HCT116 (cell line): ENCODE measurements at regions not wholly inside any gene's neighbourhood (a gene's known extent, or its start where the extent isn't known, plus 50 kb on each side); places are given as distances from the start of the nearest gene placed in this dataset.

Experiments used
- ATAC-seq: fragments of 200-7000 bp; cut with Tn5 transposase; 2 replicates; pipeline ENCODE4 v1.9.1; 2020; ENCODE audit warnings: mild to moderate bottlenecking, moderate library complexity
- BruUV-seq: library from RNA; stranded (reverse); fragments of 400-500 nt; replicated peaks from 2 replicates; lab custom pipeline; 2021; lab: Mats Ljungman, UMichigan
- CTCF ChIA-PET: fragments of 300-600 bp; sonication (Branson Sonifier 250); formaldehyde crosslinking; loops from one replicate; lab custom pipeline; 2021; ENCODE audit warnings: antibody characterized with exemption; lab: Charles Lee
- POLR2A ChIA-PET: fragments of 300-600, 350-600 bp; sonication (Branson Sonifier 250); formaldehyde crosslinking; loops from one replicate; lab custom pipeline; 2021; ENCODE audit warnings: antibody characterized with exemption; lab: Charles Lee
- RAD21 ChIA-PET, 2 experiments: fragments of 300-600 bp; sonication (Branson Sonifier 250); formaldehyde crosslinking; loops; one replicate each; lab custom pipeline; 2023; ENCODE audit warnings: low total read pairs in 2 of 2; ENCODE audit not compliant: uncharacterized antibody in 2 of 2, unreplicated experiment in 2 of 2, low non-redundant PET in 1 of 2; lab: Charles Lee
- DNase-seq: peaks from one replicate; pipeline ENCODE4 v3.0.0-alpha.2; 2010; ENCODE audit warnings: low read depth, low spot score
- H2AFZ ChIP-seq: fragments of 200-600 bp; shearing (Covaris generic), sonication (generic); 2 replicates; pipeline ENCODE4 v1.6.1; 2017; ENCODE audit warnings: low read depth, mixed run types, mixed read lengths, antibody characterized with exemption, low read length; ENCODE audit not compliant: poor library complexity, severe bottlenecking
- H3K27ac ChIP-seq: 2 replicates; pipeline ENCODE4 v1.5.1; 2012; ENCODE audit warnings: low read depth, low read length
- H3K27me3 ChIP-seq: fragments of 200-600 bp; sonication (generic); 2 replicates; pipeline ENCODE4 v1.6.1; 2016; ENCODE audit warnings: mixed run types, low read length, mixed read lengths; ENCODE audit not compliant: insufficient read depth
- H3K36me3 ChIP-seq, 2 experiments: fragments of 200-500 bp in 1 of 2; fragments of 200-600 bp in 1 of 2; sonication (Bioruptor generic) in 1 of 2; sonication (generic) in 1 of 2; 2 replicates each; pipeline versions ENCODE4 v1.5.1 to v1.6.1; 2014 to 2016; ENCODE audit warnings: low read length in 2 of 2, inconsistent platforms in 1 of 2, mixed read lengths in 1 of 2, mixed run types in 1 of 2; ENCODE audit not compliant: insufficient read depth in 2 of 2, control insufficient read depth in 1 of 2
- H3K4me1 ChIP-seq, 2 experiments: fragments of 200-600 bp in 1 of 2; sonication (generic) in 1 of 2; 2 replicates each; pipeline versions ENCODE4 v1.5.1 to v1.6.1; 2012 to 2017; ENCODE audit warnings: low read length in 2 of 2, inconsistent platforms in 1 of 2, mild to moderate bottlenecking in 1 of 2, mixed read lengths in 1 of 2, mixed run types in 1 of 2, moderate library complexity in 1 of 2; ENCODE audit not compliant: insufficient read depth in 2 of 2, control insufficient read depth in 1 of 2
- H3K4me2 ChIP-seq: fragments of 200-600 bp; sonication (generic); 2 replicates; pipeline ENCODE4 v1.6.1; 2017; ENCODE audit warnings: mixed run types, low read length, mixed read lengths
- H3K4me3 ChIP-seq, 2 experiments: fragments of 200-600 bp in 1 of 2; sonication (generic) in 1 of 2; replicated peaks in 1 of 2; 2 replicates each; pipeline ENCODE4 v1.5.1; 2011 to 2016; ENCODE audit warnings: low read length in 2 of 2, control low read depth in 1 of 2, low read depth in 1 of 2, mild to moderate bottlenecking in 1 of 2, mixed read lengths in 1 of 2, mixed run types in 1 of 2
- H3K79me2 ChIP-seq: fragments of 200-600 bp; sonication (generic); 2 replicates; pipeline ENCODE4 v1.6.1; 2017; ENCODE audit warnings: mild to moderate bottlenecking, mixed run types, low read length, moderate library complexity, mixed read lengths; ENCODE audit not compliant: insufficient read depth
- H3K9ac ChIP-seq: fragments of 200-600 bp; sonication (generic); 2 replicates; pipeline ENCODE4 v1.6.1; 2016; ENCODE audit warnings: low read length, mixed read lengths
- H3K9me2 ChIP-seq: fragments of 200-600 bp; sonication (generic), shearing (Covaris generic); 2 replicates; pipeline ENCODE4 v1.6.1; 2017; ENCODE audit warnings: mixed run types, mild to moderate bottlenecking, moderate library complexity; ENCODE audit not compliant: insufficient read depth
- H3K9me3 ChIP-seq, 2 experiments: fragments of 200-500 bp in 1 of 2; fragments of 200-600 bp in 1 of 2; sonication (Bioruptor generic) in 1 of 2; sonication (generic) in 1 of 2; 2 replicates each; pipeline ENCODE4 v1.6.1; 2014 to 2017; ENCODE audit warnings: low read length in 2 of 2, mixed read lengths in 2 of 2, inconsistent platforms in 1 of 2, low read depth in 1 of 2, mild to moderate bottlenecking in 1 of 2, mixed run types in 1 of 2, moderate library complexity in 1 of 2; ENCODE audit not compliant: control insufficient read depth in 1 of 2, insufficient read depth in 1 of 2
- H4K20me1 ChIP-seq: fragments of 200-600 bp; sonication (generic), shearing (Covaris generic); 2 replicates; pipeline ENCODE4 v1.6.1; 2017; ENCODE audit warnings: mixed run types, mild to moderate bottlenecking, moderate library complexity; ENCODE audit not compliant: insufficient read depth
- ATF3 ChIP-seq: IDR thresholded peaks from 2 replicates; pipeline ENCODE4 v1.6.1; 2012
- CEBPB ChIP-seq: IDR thresholded peaks from 2 replicates; pipeline ENCODE4 v1.6.1; 2012; ENCODE audit warnings: low read depth
- CTCF ChIP-seq, 3 experiments: fragments of 200-600 bp in 1 of 3; sonication (generic) in 1 of 3; IDR thresholded peaks in 2 of 3; conservative IDR thresholded peaks in 1 of 3; 2 replicates each; pipeline ENCODE4 v1.5.1; 2012 to 2017; ENCODE audit warnings: low read depth in 2 of 3, low read length in 2 of 3, antibody characterized with exemption in 1 of 3, borderline replicate concordance in 1 of 3, control low read depth in 1 of 3, mild to moderate bottlenecking in 1 of 3, mixed read lengths in 1 of 3, mixed run types in 1 of 3, moderate library complexity in 1 of 3; ENCODE audit not compliant: insufficient read depth in 1 of 3
- EZH2 ChIP-seq: fragments of 200-600 bp; sonication (generic); IDR thresholded peaks from 2 replicates; pipeline ENCODE4 v1.6.1; 2017; ENCODE audit warnings: antibody characterized with exemption, mixed run types
- EZH2phosphoT487 ChIP-seq: fragments of 200-600 bp; IDR thresholded peaks from 2 replicates; pipeline ENCODE4 v1.6.1; 2018; ENCODE audit warnings: antibody characterized with exemption, borderline replicate concordance
- RAD21 ChIP-seq: IDR thresholded peaks from 2 replicates; pipeline ENCODE4 v1.6.1; 2012; ENCODE audit warnings: low read depth, mild to moderate bottlenecking
- REST ChIP-seq: IDR thresholded peaks from 2 replicates; pipeline ENCODE4 v1.6.1; 2012; ENCODE audit warnings: low read depth
- SP1 ChIP-seq: IDR thresholded peaks from 2 replicates; pipeline ENCODE4 v1.6.1; 2012; ENCODE audit warnings: low read depth
- SRF ChIP-seq: IDR thresholded peaks from 2 replicates; pipeline ENCODE4 v1.6.1; 2012; ENCODE audit warnings: low read depth
- TCF7L2 ChIP-seq: IDR thresholded peaks from 2 replicates; pipeline ENCODE4 v1.7.0; 2011; ENCODE audit warnings: borderline replicate concordance, inconsistent platforms; ENCODE audit not compliant: insufficient read depth, insufficient read length; ENCODE audit errors: extremely low read depth
- ZBTB33 ChIP-seq: IDR thresholded peaks from 2 replicates; pipeline ENCODE4 v1.6.1; 2011; ENCODE audit warnings: mild to moderate bottlenecking, low read length, moderate library complexity; ENCODE audit not compliant: insufficient replicate concordance; ENCODE audit errors: extremely low read depth
- ZNF274 ChIP-seq: fragments of 200-500 bp; sonication (Bioruptor generic); IDR thresholded peaks from 2 replicates; pipeline ENCODE4 v1.6.1; 2014; ENCODE audit warnings: mild to moderate bottlenecking, low read depth, low read length, inconsistent platforms
- intact Hi-C: fragments of 100-400 bp; cut with micrococcal nuclease; formaldehyde crosslinking; loops from 2 replicates; pipeline ENCODE4 v1.10.0; 2022
- TF ChIP-seq, protein P1 (sequence below): IDR thresholded peaks from 2 replicates; pipeline ENCODE4 v1.6.1; 2012

DNA sequence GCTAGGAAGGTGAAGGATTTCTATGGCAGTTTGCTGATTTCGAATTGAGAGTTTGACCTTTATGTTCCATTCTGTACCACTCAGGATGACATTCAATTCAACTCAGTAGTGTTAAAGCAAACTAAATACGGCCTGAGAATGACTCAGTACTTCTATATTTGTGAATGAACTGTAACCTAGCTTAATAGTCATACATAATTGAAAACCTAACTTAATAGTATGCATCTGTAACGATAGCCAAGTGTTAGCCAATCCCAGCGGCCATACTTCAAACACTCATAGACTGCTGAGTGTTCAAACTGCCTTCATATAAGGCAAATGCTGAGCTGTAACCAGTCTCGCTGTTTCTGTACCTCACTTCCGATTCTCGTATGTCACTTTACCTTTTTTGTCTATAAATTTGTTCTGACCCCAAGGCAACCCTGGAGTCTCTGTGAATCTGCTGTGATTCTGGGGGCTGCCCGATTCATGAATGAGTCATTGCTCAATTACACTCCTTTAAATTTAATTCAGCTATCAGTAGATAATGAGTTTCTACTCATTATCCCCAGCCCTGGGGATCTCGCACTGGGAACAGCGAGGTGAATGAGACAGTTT lies 98.5 kb upstream of the SLC24A4 start:
- Histone ChIP-seq H2AFZ (no peak overlapping the region), H3K79me2 (no peaks in the 10 kb centered on the region), H3K4me1 (peaks cover 0 to 7% of the 10 kb centered on the region in 2 experiments; a peak in 1 of 4 replicates), H3K9me3 (no peaks in the 10 kb centered on the region), H3K27ac (no peak overlapping the region), H4K20me1 (no peaks in the 10 kb centered on the region), H3K4me2 (0 out of 2 replicates have a peak overlapping the region, but pooled peaks have one; percentile 17), H3K9me2 (no peaks in the 10 kb centered on the region), H3K27me3 (peaks cover 17% of the 10 kb centered on the region), H3K9ac (no peak overlapping the region), H3K4me3 (no peak overlapping the region), H3K36me3 (no peaks in the 10 kb centered on the region)
- RAD21 ChIA-PET = no interaction called here
- BruUV-seq = no TSS peak
- DNase-seq (no peak), ATAC-seq (no peak; the same call in 1 of the 2 replicates)
- TF ChIP-seq CEBPB (no peak), REST (no peak), CTCF (IDR thresholded peaks at IDR 0.05 in 2 of 3, conservative IDR thresholded peaks at IDR 0.05 in 1 of 3; ENCODE audit: borderline replicate concordance in 1 of 3, insufficient read depth in 1 of 3, low read depth in 2 of 3, low read length in 2 of 3) (no peak), RAD21 (no peak), EZH2 (no peak), TCF7L2 (no peak), EZH2phosphoT487 (no peak), ATF3 (no peak), SRF (no peak), ZBTB33 (no peak), SP1 (no peak), ZNF274 (no peak)
- TF ChIP-seq, protein P1, sequence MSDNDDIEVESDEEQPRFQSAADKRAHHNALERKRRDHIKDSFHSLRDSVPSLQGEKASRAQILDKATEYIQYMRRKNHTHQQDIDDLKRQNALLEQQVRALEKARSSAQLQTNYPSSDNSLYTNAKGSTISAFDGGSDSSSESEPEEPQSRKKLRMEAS = no peak
- CTCF ChIA-PET = no interaction called here
- intact Hi-C loops = no loop called here
- POLR2A ChIA-PET = no interaction called here
